ENCODE measurements at regions not wholly inside any gene's neighbourhood (a gene's known extent, or its start where the extent isn't known, plus 50 kb on each side); places are given as distances from the start of the nearest gene placed in this dataset.

GRCh38 chr4:111500858-111501257 lies 644.4 kb upstream of the FAM241A start:
- WGBS (ENCODE audit: insufficient coverage), result 92% methylated on average over 2 of the region's 3 CpGs
- Histone ChIP-seq H3K4me1 (ENCODE audit: control insufficient read depth in 2 of 2, insufficient read depth in 2 of 2, low read length in 2 of 2) (no peaks in the 10 kb centered on the region), H3K27me3 (replicated peaks in 1 of 4; ENCODE audit: control extremely low read depth in 1 of 4, control insufficient read depth in 3 of 4, insufficient read depth in 4 of 4, low read length in 3 of 4) (no peaks in the 10 kb centered on the region), H3K27ac (ENCODE audit: low read length in 2 of 2) (no peak overlapping the region), H4K20me1 (ENCODE audit: control insufficient read depth, insufficient read depth, low read length, poor library complexity, severe bottlenecking) (no peaks in the 10 kb centered on the region), H3K79me2 (ENCODE audit: control insufficient read depth, insufficient read depth, low read length) (no peaks in the 10 kb centered on the region), H3K9ac (ENCODE audit: low read length) (no peak overlapping the region), H3K4me3 (ENCODE audit: control extremely low read depth in 1 of 5, extremely low read depth in 1 of 5, insufficient read depth in 1 of 5, low read depth in 2 of 5, low read length in 4 of 5) (no peak overlapping the region), H3K4me2 (replicated peaks; ENCODE audit: low read depth, low read length, poor library complexity, severe bottlenecking) (no peak overlapping the region), H3K9me3 (ENCODE audit: control extremely low read depth in 1 of 3, control insufficient read depth in 2 of 3, insufficient read depth in 1 of 3, low read length in 2 of 3) (no peaks in the 10 kb centered on the region), H3K36me3 (replicated peaks in 1 of 2; ENCODE audit: control extremely low read depth in 1 of 2, control insufficient read depth in 1 of 2, extremely low read depth in 1 of 2, insufficient read depth in 2 of 2, low read length in 1 of 2) (no peaks in the 10 kb centered on the region), H2AFZ (ENCODE audit: insufficient read depth, low read depth, low read length, poor library complexity, severe bottlenecking) (no peak overlapping the region)
- intact Hi-C loops (cut with micrococcal nuclease), result no loop called here
- no peaks in the 10 kb centered on the region for H3K4me1 Mint-ChIP-seq
- H3K4me3 Mint-ChIP-seq, result no peak overlapping the region
- ATAC-seq (ENCODE audit: low read depth) (no peak), DNase-seq (no peak)
- no peaks in the 10 kb centered on the region for H3K27me3 Mint-ChIP-seq
- H3K27ac Mint-ChIP-seq, result no peak overlapping the region
- H3K9me3 Mint-ChIP-seq (ENCODE audit: insufficient read depth), result no peaks in the 10 kb centered on the region
- POLR2A ChIA-PET, result no interaction called here
- CTCF ChIA-PET, result no interaction called here
- no peak for TF ChIP-seq CTCF (IDR thresholded peaks at IDR 0.05)
- TF ChIP-seq EZH2 (IDR thresholded peaks at IDR 0.05; ENCODE audit: borderline replicate concordance, insufficient read depth, low read depth, low read length, poor library complexity, severe bottlenecking), result no peak

DNA sequence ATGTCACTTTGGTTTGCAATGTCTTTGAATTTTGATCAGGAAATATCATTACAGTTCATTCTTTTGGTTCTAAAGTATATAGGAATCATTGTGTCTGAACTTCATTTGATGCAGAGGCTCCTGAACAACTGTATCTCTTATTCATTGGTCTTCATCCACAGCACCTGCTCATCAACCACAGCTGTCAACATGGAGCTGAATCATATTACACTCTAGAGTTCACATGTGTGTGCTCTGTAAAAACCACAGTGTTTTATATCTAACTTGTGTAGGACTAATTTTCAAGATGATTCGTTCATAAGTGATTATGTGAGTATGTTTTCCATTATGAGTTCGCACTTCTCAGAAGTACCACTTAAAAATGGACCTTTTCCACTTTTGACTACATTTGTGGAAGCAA lies 643.3 kb upstream of the FAM241A start:
- H3K4me1 Mint-ChIP-seq, result no peaks in the 10 kb centered on the region
- WGBS (ENCODE audit: insufficient coverage), result no CpG with 5 or more reads among the region's 2 CpGs
- H3K4me3 ChIP-seq (ENCODE audit: control extremely low read depth in 1 of 5, extremely low read depth in 1 of 5, insufficient read depth in 1 of 5, low read depth in 2 of 5, low read length in 4 of 5), result no peak overlapping the region

More for the DNA sequence above, 643.3 kb upstream of the FAM241A start:
- Mint-ChIP-seq H3K27me3 (no peaks in the 10 kb centered on the region), H3K27ac (no peak overlapping the region), H3K9me3 (ENCODE audit: insufficient read depth) (no peaks in the 10 kb centered on the region), H3K4me3 (no peak overlapping the region)
- intact Hi-C loops (cut with micrococcal nuclease), result no loop called here
- no peak overlapping the region for H3K27ac ChIP-seq (ENCODE audit: low read length in 2 of 2)
- ATAC-seq (ENCODE audit: low read depth) (no peak), DNase-seq (no peak)
- TF ChIP-seq CTCF (IDR thresholded peaks at IDR 0.05) (no peak), EZH2 (IDR thresholded peaks at IDR 0.05; ENCODE audit: borderline replicate concordance, insufficient read depth, low read depth, low read length, poor library complexity, severe bottlenecking) (no peak)
- CTCF ChIA-PET, result no interaction called here
- no peaks in the 10 kb centered on the region for H3K79me2 ChIP-seq (ENCODE audit: control insufficient read depth, insufficient read depth, low read length)
- H2AFZ ChIP-seq (ENCODE audit: insufficient read depth, low read depth, low read length, poor library complexity, severe bottlenecking), result no peak overlapping the region
- H3K4me1 ChIP-seq (ENCODE audit: control insufficient read depth in 2 of 2, insufficient read depth in 2 of 2, low read length in 2 of 2), result no peaks in the 10 kb centered on the region
- H3K9me3 ChIP-seq (ENCODE audit: control extremely low read depth in 1 of 3, control insufficient read depth in 2 of 3, insufficient read depth in 1 of 3, low read length in 2 of 3), result no peaks in the 10 kb centered on the region
- no peak overlapping the region for H3K4me2 ChIP-seq (replicated peaks; ENCODE audit: low read depth, low read length, poor library complexity, severe bottlenecking)
- POLR2A ChIA-PET, result no interaction called here
- H3K36me3 ChIP-seq (replicated peaks in 1 of 2; ENCODE audit: control extremely low read depth in 1 of 2, control insufficient read depth in 1 of 2, extremely low read depth in 1 of 2, insufficient read depth in 2 of 2, low read length in 1 of 2), result no peaks in the 10 kb centered on the region
- H3K27me3 ChIP-seq (replicated peaks in 1 of 4; ENCODE audit: control extremely low read depth in 1 of 4, control insufficient read depth in 3 of 4, insufficient read depth in 4 of 4, low read length in 3 of 4), result no peaks in the 10 kb centered on the region
- no peak overlapping the region for H3K9ac ChIP-seq (ENCODE audit: low read length)
- H4K20me1 ChIP-seq (ENCODE audit: control insufficient read depth, insufficient read depth, low read length, poor library complexity, severe bottlenecking), result no peaks in the 10 kb centered on the region

All from B cell (primary cell).